ENCODE measurements at regions not wholly inside any gene's neighbourhood (a gene's known extent, or its start where the extent isn't known, plus 50 kb on each side); places are given as distances from the start of the nearest gene placed in this dataset.
"Not testable (repeated sequence)": the region's sequence is repeated elsewhere in the genome, so short reads cannot be mapped to it uniquely, and the experiment has no call there.

GRCh38 chr5:57738787-57739186 lies 256.2 kb upstream of the ACTBL2 start:
- no peak for DNase-seq (ENCODE audit: low read depth)
- TF ChIP-seq CTCF (conservative IDR thresholded peaks at IDR 0.05; ENCODE audit: low read depth, low read length): no peak
- no peak overlapping the region for H3K4me3 ChIP-seq (ENCODE audit: low read length)

DNA sequence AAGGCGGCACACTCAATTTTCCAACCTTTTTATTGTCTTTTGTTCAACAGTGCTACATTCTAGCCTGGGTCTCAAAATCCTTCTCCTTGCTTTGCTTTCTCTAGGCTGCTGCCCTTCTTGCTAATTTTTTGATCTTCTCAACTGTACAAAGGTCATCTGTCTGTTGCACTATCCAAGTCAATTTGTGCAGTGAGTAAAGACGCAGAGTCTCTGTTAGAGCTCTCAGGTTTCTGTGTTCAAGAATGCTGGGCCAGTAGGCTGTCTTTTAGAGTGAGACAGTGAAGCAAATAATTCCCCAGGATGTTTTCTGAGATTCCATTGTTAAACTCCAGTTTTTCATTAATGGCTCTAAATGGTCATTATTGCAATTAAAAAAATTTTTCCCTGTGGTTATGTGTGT lies 255.7 kb upstream of the ACTBL2 start:
- no peak for DNase-seq (ENCODE audit: low read depth)
- H3K4me3 ChIP-seq (ENCODE audit: low read length): no peak overlapping the region
- TF ChIP-seq CTCF (conservative IDR thresholded peaks at IDR 0.05; ENCODE audit: low read depth, low read length): no peak

DNA sequence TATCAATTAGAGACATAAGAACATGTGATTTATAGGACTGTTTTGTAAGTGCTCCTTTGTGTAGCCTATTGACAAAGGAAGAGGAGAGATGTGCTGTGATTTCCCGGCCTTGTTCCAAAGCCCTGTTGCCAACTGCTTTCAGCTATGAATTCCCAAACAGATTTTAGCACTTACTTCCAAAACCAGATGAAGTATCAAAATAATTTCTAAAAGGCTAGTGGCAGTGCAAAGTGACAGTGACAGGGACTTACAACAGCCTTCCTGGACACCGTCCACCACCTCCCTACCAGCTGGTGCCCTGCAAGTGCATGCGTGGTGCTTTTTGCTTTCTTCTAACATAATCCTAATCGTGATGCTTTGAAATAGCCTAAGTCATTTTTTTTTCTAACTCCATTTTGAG lies 254.1 kb upstream of the ACTBL2 start:
- TF ChIP-seq CTCF (conservative IDR thresholded peaks at IDR 0.05; ENCODE audit: low read depth, low read length): no peak
- H3K4me3 ChIP-seq (ENCODE audit: low read length): no peak overlapping the region
- no peak for DNase-seq (ENCODE audit: low read depth)

GRCh38 chr5:57735279-57736153 lies 252.9 kb upstream of the ACTBL2 start:
- H3K4me3 ChIP-seq (ENCODE audit: low read length): not testable (repeated sequence)
- peak; percentile 61 for DNase-seq (ENCODE audit: low read depth)

- no peak for DNase-seq (ENCODE audit: low read depth)
- no peak overlapping the region for H3K4me3 ChIP-seq (ENCODE audit: low read length)
- TF ChIP-seq CTCF (conservative IDR thresholded peaks at IDR 0.05; ENCODE audit: low read depth, low read length): no peak
These were observed 251.7 kb upstream of the ACTBL2 start for GRCh38 chr5:57734296-57734695.

GRCh38 chr5:57727591-57727990 lies 245.0 kb upstream of the ACTBL2 start:
- no peak for TF ChIP-seq CTCF (conservative IDR thresholded peaks at IDR 0.05; ENCODE audit: low read depth, low read length)
- H3K4me3 ChIP-seq (ENCODE audit: low read length): no peak overlapping the region
- no peak for DNase-seq (ENCODE audit: low read depth)

GRCh38 chr5:57725658-57726504 lies 243.3 kb upstream of the ACTBL2 start:
- DNase-seq (ENCODE audit: low read depth): no peak
- no peak for TF ChIP-seq CTCF (conservative IDR thresholded peaks at IDR 0.05; ENCODE audit: low read depth, low read length)
- H3K4me3 ChIP-seq (ENCODE audit: low read length): no peak overlapping the region

Measured in retinal pigment epithelial cell (primary cell).